Spleen (tissue), 11 donors: ENCODE measurements at regions not wholly inside any gene's neighbourhood (a gene's known extent, or its start where the extent isn't known, plus 50 kb on each side); places are given as distances from the start of the nearest gene placed in this dataset.

ENCODE experiments used
- DNase-seq: peaks from one replicate; pipeline ENCODE4 v3.0.0-alpha.2; 2020
- H3K27ac ChIP-seq, 8 donors: fragments of 200-600 bp; sonication (generic) in 7 of 8; 1 replicate in 4 of 8; 2 replicates in 4 of 8; pipeline versions ENCODE4 v1.5.0 to v1.8.0; 2016 to 2021; ENCODE audit warnings: inconsistent platforms in 4 of 8, mild to moderate bottlenecking in 4 of 8, moderate library complexity in 1 of 8
- H3K27me3 ChIP-seq, 7 donors: fragments of 200-600 bp; sonication (generic) in 6 of 7; replicated peaks in 1 of 7; 1 replicate in 4 of 7; 2 replicates in 3 of 7; pipeline versions ENCODE4 v1.5.0 to v1.8.0; 2016 to 2021; ENCODE audit warnings: inconsistent platforms in 3 of 7, mild to moderate bottlenecking in 1 of 7
- H3K36me3 ChIP-seq, 6 donors: fragments of 200-600 bp; sonication (generic) in 5 of 6; 1 replicate in 4 of 6; 2 replicates in 2 of 6; pipeline versions ENCODE4 v1.5.0 to v1.8.0; 2016 to 2021; ENCODE audit warnings: inconsistent platforms in 2 of 6
- H3K4me1 ChIP-seq, 6 donors: fragments of 200-600 bp; sonication (generic) in 5 of 6; 1 replicate in 3 of 6; 2 replicates in 3 of 6; pipeline versions ENCODE4 v1.5.0 to v1.8.0; 2016 to 2021; ENCODE audit warnings: inconsistent platforms in 3 of 6
- H3K4me3 ChIP-seq, 8 donors: fragments of 200-600 bp; sonication (generic) in 7 of 8; 1 replicate in 4 of 8; 2 replicates in 4 of 8; pipeline versions ENCODE4 v1.5.0 to v1.8.0; 2016 to 2021; ENCODE audit warnings: inconsistent platforms in 4 of 8, mild to moderate bottlenecking in 4 of 8, moderate library complexity in 2 of 8
- H3K9me3 ChIP-seq, 8 donors: fragments of 200-600 bp; sonication (generic) in 7 of 8; 1 replicate in 4 of 8; 2 replicates in 4 of 8; pipeline versions ENCODE4 v1.5.0 to v1.8.0; 2016 to 2021; ENCODE audit warnings: inconsistent platforms in 4 of 8
- CTCF ChIP-seq, 11 experiments: fragments of 200-600 bp in 7 of 11; fragments of 450-650 bp in 4 of 11; sonication (generic) in 4 of 11; IDR thresholded peaks in 8 of 11; conservative IDR thresholded peaks in 3 of 11; 1 replicate in 7 of 11; 2 replicates in 4 of 11; pipeline versions ENCODE4 v1.4.0 to v1.8.0; 2016 to 2021; ENCODE audit warnings: antibody characterized with exemption in 11 of 11, inconsistent platforms in 4 of 11, mild to moderate bottlenecking in 1 of 11
- POLR2A ChIP-seq, 3 donors: fragments of 450-650 bp; IDR thresholded peaks; one replicate each; pipeline ENCODE4 v1.5.1; 2017; ENCODE audit warnings: antibody characterized with exemption in 3 of 3, mild to moderate bottlenecking in 1 of 3
- POLR2AphosphoS5 ChIP-seq, 3 donors: sonication (generic); formaldehyde crosslinking; IDR thresholded peaks; one replicate each; pipeline ENCODE4 v1.5.1; 2017; ENCODE audit warnings: antibody characterized with exemption in 3 of 3
- WGBS, 5 donors: extraction: QIAGEN DNeasy Blood & Tissue Kit in 3 of 5; methylation state at CpG; one replicate each; pipeline versions ENCODE4 v1.1.5 to v1.1.7; 2013 to 2018; 5-methylcytosine and 5-hydroxymethylcytosine counted together
- intact Hi-C: fragments of 100-400 bp; cut with DNase I; formaldehyde crosslinking; loops from one replicate; pipeline ENCODE4 v1.15.0; 2023; ENCODE audit warnings: low total_unique reads
- donor health status: healthy with polysubstance abuse.
- donor health status: DM: no; HTN: no; CAD: no; lungs with moderate emphysema.
- donor health status: DM: no; HTN: no; CAD: no.
- donor health status: Bipolar disorder and iron deficiency.
- donor health status: healthy.
- donor health status: DM: no; HTN: no; CAD: no.
- donor health status: DM: yes; HTN: yes; CAD: no.

DNA sequence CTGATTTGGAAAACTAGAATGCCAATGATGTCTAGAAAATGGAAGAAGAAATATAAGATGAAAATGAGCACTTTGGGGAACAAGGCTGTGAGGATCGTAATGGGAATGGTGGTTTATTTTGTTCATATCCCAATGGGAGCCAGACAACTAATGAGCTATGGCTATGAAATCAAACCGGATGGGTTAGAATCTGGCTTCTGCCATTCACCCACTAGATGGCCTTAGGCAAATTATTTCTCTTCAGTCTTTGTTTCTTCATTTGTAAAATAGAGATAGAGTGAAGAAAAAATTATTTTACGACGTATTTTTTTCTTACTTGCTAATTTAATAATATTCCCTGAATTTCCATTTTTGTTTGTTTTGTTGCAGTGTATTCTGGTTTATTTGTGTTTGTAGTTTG lies 572.1 kb upstream of the IGFBP3 start:
- no peaks in the 10 kb centered on the region for H3K36me3 ChIP-seq
- no peak overlapping the region for H3K27ac ChIP-seq
- H3K4me3 ChIP-seq: no peak overlapping the region
- H3K9me3 ChIP-seq: peaks cover 0 to 28% (median 4%) of the 10 kb centered on the region in 8 donors
- H3K4me1 ChIP-seq: no peaks in the 10 kb centered on the region
- TF ChIP-seq CTCF (IDR thresholded peaks at IDR 0.05 in 8 of 11, conservative IDR thresholded peaks at IDR 0.05 in 3 of 11): no peak
- TF ChIP-seq POLR2A (IDR thresholded peaks at IDR 0.05): no peak
- no peak for TF ChIP-seq POLR2AphosphoS5 (IDR thresholded peaks at IDR 0.05)
- DNase-seq: no peak
- intact Hi-C loops: no loop called here
- H3K27me3 ChIP-seq: no peaks in the 10 kb centered on the region
- WGBS, 5 donors: 89 to 94% (median 91%) methylated on average over 4 of the region's 4 CpGs

- Histone ChIP-seq H3K36me3 (no peaks in the 10 kb centered on the region), H3K4me3 (no peak overlapping the region), H3K4me1 (no peaks in the 10 kb centered on the region), H3K27ac (no peak overlapping the region), H3K9me3 (peaks cover 0 to 21% (median 0%) of the 10 kb centered on the region in 8 donors), H3K27me3 (no peaks in the 10 kb centered on the region)
- no peak for DNase-seq
- WGBS, 5 donors: 71 to 90% (median 78%) methylated on average over 1 of the region's 1 CpG
- intact Hi-C loops: no loop called here
- TF ChIP-seq CTCF (IDR thresholded peaks at IDR 0.05 in 8 of 11, conservative IDR thresholded peaks at IDR 0.05 in 3 of 11) (no peak), POLR2AphosphoS5 (IDR thresholded peaks at IDR 0.05) (no peak), POLR2A (IDR thresholded peaks at IDR 0.05) (no peak)
Observed at GRCh38 chr7:46492466-46492865, 571.4 kb upstream of the IGFBP3 start.

GRCh38 chr7:46490406-46490805 lies 569.3 kb upstream of the IGFBP3 start:
- WGBS, 5 donors: 85 to 93% (median 88%) methylated on average over 1 of the region's 1 CpG
- Histone ChIP-seq H3K4me3 (no peak overlapping the region), H3K9me3 (peaks cover 0 to 9% (median 0%) of the 10 kb centered on the region in 8 donors), H3K27ac (no peak overlapping the region), H3K4me1 (peaks cover 0 to 2% (median 0%) of the 10 kb centered on the region in 6 donors), H3K27me3 (no peaks in the 10 kb centered on the region), H3K36me3 (no peaks in the 10 kb centered on the region)
- intact Hi-C loops: no loop called here
- TF ChIP-seq CTCF (IDR thresholded peaks at IDR 0.05 in 8 of 11, conservative IDR thresholded peaks at IDR 0.05 in 3 of 11): no peak
- TF ChIP-seq POLR2AphosphoS5 (IDR thresholded peaks at IDR 0.05): no peak
- TF ChIP-seq POLR2A (IDR thresholded peaks at IDR 0.05): no peak
- no peak for DNase-seq

DNA sequence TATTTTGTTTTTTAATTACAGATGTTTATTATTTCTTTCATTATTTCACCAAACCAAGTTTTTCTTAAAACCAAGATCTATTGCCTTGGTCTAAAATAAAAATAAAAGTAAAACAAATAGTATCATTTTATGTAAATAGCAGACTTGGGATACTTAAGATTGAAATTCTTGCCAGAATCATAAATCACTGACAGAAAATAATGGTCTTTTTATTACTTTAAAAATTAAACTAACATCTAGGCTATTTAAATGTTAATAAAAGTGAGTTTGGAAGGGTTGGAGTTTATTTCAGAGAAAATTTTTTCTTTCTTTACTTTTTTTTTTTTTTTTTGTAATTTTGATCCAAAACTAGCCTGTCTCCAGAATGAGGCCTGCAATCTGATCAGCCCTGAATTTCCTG lies 568.0 kb upstream of the IGFBP3 start:
- TF ChIP-seq POLR2AphosphoS5 (IDR thresholded peaks at IDR 0.05) (no peak), CTCF (IDR thresholded peaks at IDR 0.05 in 8 of 11, conservative IDR thresholded peaks at IDR 0.05 in 3 of 11) (no peak), POLR2A (IDR thresholded peaks at IDR 0.05) (no peak)
- intact Hi-C loops: no loop called here
- Histone ChIP-seq H3K9me3 (peaks cover 0 to 14% (median 0%) of the 10 kb centered on the region in 8 donors), H3K36me3 (no peaks in the 10 kb centered on the region), H3K27ac (no peak overlapping the region), H3K4me3 (no peak overlapping the region), H3K27me3 (no peaks in the 10 kb centered on the region), H3K4me1 (peaks cover 0 to 2% (median 0%) of the 10 kb centered on the region in 6 donors)
- no peak for DNase-seq
